Tibial artery (tissue), 4 donors: ENCODE measurements at regions not wholly inside any gene's neighbourhood (a gene's known extent, or its start where the extent isn't known, plus 50 kb on each side); places are given as distances from the start of the nearest gene placed in this dataset.
"Not testable (repeated sequence)": the region's sequence is repeated elsewhere in the genome, so short reads cannot be mapped to it uniquely, and the experiment has no call there.

Experiments
- DNase-seq, 2 donors: peaks; one replicate each; pipeline ENCODE4 v3.0.0-alpha.2; 2019
- H3K27ac ChIP-seq, 2 donors: fragments of 200-600 bp; sonication (generic) in 1 of 2; 1 replicate in 1 of 2; 2 replicates in 1 of 2; pipeline ENCODE4 v1.5.1; 2018 to 2019; ENCODE audit warnings: mild to moderate bottlenecking in 1 of 2
- H3K27me3 ChIP-seq, 2 donors: fragments of 200-600 bp; sonication (generic) in 1 of 2; one replicate each; pipeline versions ENCODE4 v1.5.1 to v1.6.0; 2016 to 2019
- H3K36me3 ChIP-seq, 3 donors: fragments of 200-600 bp; sonication (generic) in 2 of 3; one replicate each; pipeline ENCODE4 v1.5.1; 2016 to 2019; ENCODE audit warnings: mild to moderate bottlenecking in 2 of 3
- H3K4me1 ChIP-seq, 4 donors: fragments of 200-600 bp; sonication (generic) in 2 of 4; 1 replicate in 3 of 4; 2 replicates in 1 of 4; pipeline ENCODE4 v1.5.1; 2016 to 2019
- H3K4me3 ChIP-seq, 2 donors: fragments of 200-600 bp; sonication (generic) in 1 of 2; 1 replicate in 1 of 2; 2 replicates in 1 of 2; pipeline ENCODE4 v1.5.1; 2018 to 2019; ENCODE audit warnings: mild to moderate bottlenecking in 2 of 2
- H3K9me3 ChIP-seq, 3 donors: fragments of 200-600 bp; sonication (generic) in 1 of 3; one replicate each; pipeline ENCODE4 v1.5.1; 2016 to 2019
- intact Hi-C: fragments of 100-400 bp; cut with DNase I; formaldehyde crosslinking; loops from one replicate; pipeline ENCODE4 v1.15.0; 2023; ENCODE audit warnings: low total_unique reads
- TF ChIP-seq, protein P1 (sequence below), 2 experiments: fragments of 200-600 bp in 1 of 2; fragments of 450-650 bp in 1 of 2; IDR thresholded peaks; one replicate each; pipeline ENCODE4 v1.5.1; 2017 to 2019; ENCODE audit warnings: antibody characterized with exemption in 2 of 2, mild to moderate bottlenecking in 1 of 2, moderate library complexity in 1 of 2

DNA sequence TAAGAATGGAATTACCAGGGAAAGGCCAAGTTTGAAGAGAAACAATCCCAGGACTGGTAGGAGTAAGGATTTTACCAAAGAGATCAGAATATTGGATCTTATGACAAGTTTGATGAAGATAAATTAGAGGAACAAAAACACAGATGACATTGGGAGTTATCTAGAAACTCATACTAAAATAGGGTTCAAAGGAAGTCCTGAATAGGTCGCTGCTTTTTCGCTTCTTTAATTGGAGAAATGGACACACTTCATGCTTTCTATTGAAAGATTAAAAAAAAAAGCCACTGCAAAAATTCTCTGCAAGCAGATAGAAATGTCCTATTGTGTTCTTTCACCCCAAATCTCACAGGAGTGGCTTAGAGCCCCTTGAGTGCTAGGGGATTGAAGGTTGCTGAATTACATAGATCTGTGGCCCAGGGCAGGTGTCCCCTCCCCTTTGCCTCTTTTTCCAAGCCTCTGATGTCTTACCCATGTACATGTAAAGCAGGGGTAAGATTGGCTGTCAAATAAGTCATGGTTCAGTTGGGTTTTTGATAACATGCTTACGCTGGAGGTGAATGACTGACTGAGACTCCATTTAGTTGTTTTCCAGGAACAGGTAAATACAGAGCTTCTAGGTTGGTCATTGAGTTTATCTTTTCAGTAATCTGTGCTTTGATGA is 152.0 kb downstream of the OR13A1 start:
- Histone ChIP-seq H3K4me3 (no peak overlapping the region), H3K27me3 (no peaks in the 10 kb centered on the region), H3K9me3 (no peaks in the 10 kb centered on the region), H3K36me3 (no peaks in the 10 kb centered on the region), H3K4me1 (peaks cover 0 to 16% (median 0%) of the 10 kb centered on the region in 4 donors), H3K27ac (no peak overlapping the region)
- intact Hi-C loops: no loop called here
- DNase-seq: no peak
- TF ChIP-seq, protein P1, sequence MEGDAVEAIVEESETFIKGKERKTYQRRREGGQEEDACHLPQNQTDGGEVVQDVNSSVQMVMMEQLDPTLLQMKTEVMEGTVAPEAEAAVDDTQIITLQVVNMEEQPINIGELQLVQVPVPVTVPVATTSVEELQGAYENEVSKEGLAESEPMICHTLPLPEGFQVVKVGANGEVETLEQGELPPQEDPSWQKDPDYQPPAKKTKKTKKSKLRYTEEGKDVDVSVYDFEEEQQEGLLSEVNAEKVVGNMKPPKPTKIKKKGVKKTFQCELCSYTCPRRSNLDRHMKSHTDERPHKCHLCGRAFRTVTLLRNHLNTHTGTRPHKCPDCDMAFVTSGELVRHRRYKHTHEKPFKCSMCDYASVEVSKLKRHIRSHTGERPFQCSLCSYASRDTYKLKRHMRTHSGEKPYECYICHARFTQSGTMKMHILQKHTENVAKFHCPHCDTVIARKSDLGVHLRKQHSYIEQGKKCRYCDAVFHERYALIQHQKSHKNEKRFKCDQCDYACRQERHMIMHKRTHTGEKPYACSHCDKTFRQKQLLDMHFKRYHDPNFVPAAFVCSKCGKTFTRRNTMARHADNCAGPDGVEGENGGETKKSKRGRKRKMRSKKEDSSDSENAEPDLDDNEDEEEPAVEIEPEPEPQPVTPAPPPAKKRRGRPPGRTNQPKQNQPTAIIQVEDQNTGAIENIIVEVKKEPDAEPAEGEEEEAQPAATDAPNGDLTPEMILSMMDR (IDR thresholded peaks at IDR 0.05): no peak

DNA sequence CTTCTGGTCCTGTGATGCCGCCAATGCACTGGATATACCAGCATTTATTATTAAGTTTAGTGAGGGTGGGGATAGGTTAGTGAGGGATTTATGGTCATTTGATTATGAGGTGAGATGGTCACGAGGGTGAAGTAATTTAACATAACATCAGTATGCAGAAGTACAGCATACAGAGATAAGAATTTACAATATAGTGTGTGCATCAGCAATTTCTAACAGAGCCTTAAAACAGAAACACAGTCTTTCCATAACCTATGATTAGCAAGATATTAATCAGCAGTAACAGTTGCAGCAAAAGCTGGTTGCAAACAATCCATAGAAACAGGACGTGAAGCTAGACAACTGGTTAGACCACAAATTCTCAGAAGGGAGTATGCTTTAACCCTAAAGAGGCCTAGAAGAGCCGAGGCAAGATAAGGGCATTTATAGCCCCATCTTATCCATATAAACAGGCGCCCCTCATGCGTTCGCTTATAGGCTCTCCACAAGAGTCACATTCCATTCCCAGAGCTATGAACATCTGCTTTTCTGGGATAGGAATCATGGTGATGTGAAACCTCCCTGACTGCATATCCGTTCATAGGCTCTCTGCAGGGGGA is 139.8 kb downstream of the OR13A1 start:
- H3K4me1 ChIP-seq: peaks cover 0 to 17% (median 2%) of the 10 kb centered on the region in 4 donors
- H3K27me3 ChIP-seq, H3K9me3 ChIP-seq, H3K27ac ChIP-seq, H3K4me3 ChIP-seq, H3K36me3 ChIP-seq, DNase-seq, intact Hi-C loops: not testable (repeated sequence)

DNA sequence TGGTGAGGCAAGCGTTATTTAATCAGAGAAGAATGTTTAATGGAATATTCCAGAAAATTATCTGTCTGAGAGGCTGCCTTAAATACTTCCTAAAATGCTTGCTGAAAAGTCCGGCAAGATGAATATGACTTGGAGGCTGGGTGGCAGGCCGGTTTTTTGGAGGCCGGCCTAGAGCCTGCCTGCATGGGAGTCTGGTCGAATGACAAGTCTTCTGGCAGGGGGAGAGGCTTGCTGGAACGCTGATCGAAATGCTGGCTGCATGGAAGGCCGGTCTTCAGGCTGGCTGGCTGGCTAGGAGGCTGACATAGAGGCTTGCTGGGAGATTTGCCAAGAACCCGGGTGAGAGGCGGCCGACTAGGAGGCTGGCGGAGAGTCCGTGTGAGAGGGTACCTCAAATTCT is 135.7 kb downstream of the OR13A1 start:
- H3K27me3 ChIP-seq: no peaks in the 10 kb centered on the region
- intact Hi-C loops: no loop called here
- no peaks in the 10 kb centered on the region for H3K9me3 ChIP-seq
- H3K4me1 ChIP-seq: peaks cover 0 to 31% (median 6%) of the 10 kb centered on the region in 4 donors
- TF ChIP-seq, protein P1 (IDR thresholded peaks at IDR 0.05): no peak
- peak overlapping the region; percentile 15 to 34 for H3K27ac ChIP-seq
- H3K4me3 ChIP-seq: no peak overlapping the region
- DNase-seq: peak; percentile 32 to 67
- H3K36me3 ChIP-seq: no peaks in the 10 kb centered on the region

DNA sequence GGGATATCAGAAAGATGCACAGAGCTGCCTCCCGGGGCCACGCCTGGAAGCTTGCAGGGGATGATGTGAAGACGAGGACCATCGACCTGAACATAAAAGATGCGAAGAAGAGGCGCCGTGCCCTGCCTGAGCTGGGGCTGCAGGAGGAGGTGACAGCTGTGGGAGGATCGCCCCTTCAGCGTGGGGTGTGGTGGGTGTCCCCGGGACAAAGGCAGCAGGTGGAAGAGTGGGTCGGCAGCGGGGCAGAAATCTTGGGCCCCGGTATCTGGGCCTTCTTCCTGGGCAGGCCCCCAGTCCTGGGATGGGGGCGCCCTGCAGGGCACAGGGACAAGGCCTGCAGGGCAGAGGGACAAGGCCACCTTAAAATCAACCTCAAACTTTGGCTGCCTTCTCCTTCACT is 134.9 kb downstream of the OR13A1 start:
- Histone ChIP-seq H3K27ac (peak overlapping the region in 1 of 2 donors; percentile 34), H3K4me1 (peaks cover 0 to 31% (median 6%) of the 10 kb centered on the region in 4 donors), H3K9me3 (no peaks in the 10 kb centered on the region), H3K27me3 (no peaks in the 10 kb centered on the region), H3K4me3 (no peak overlapping the region), H3K36me3 (no peaks in the 10 kb centered on the region)
- intact Hi-C loops: no loop called here
- no peak for DNase-seq
- TF ChIP-seq, protein P1 (IDR thresholded peaks at IDR 0.05): no peak

DNA sequence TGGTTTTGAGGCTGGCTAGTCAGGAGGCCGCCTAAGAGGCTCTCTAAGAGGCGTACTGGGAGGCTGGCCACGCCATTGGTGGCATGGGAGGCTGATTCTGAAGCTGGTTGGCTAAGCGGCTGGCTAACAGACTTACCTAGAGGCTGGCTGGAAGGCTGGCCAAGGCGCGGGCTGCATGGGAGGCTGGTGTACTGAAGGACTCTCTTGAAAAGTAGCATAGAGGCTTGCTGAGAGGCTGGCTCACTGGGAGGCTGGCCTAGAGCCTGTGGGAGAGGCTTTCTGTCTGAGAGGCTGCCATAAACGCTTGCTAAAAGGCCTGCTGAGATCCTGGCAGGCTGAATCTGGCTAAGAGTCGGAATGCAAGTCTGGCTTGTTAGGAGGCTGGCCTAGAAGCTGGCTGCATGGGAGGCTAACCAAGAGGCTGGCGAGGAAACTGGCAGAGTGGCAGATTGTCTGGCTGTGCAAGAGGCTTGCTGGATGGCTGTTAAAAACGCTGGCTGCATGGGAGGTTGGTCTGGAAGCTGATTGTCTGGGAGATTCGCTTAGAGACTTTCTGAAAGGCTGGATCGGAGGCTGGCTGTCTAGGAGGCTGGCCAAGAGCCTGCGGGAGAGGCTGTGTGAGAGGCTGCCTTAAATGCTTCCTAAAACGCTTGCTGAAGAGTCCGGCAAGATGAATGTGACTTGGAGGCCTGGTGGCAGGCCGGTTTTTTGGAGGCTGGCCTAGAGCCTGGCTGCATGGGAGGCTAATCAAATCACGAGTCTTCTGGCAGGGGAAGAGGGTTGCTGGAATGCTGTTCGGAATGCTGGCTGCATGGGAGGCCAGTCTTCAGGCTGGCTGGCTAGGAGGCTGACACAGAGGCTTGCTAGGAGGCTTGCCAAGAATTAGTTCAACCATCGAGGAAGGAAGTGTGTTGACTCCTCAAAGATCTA is 134.2 kb downstream of the OR13A1 start:
- Histone ChIP-seq H3K9me3 (no peaks in the 10 kb centered on the region), H3K4me3 (no peak overlapping the region), H3K4me1 (peaks cover 0 to 31% (median 6%) of the 10 kb centered on the region in 4 donors), H3K36me3 (no peaks in the 10 kb centered on the region), H3K27ac (peak overlapping the region; percentile 25 to 34), H3K27me3 (no peaks in the 10 kb centered on the region)
- TF ChIP-seq, protein P1 (IDR thresholded peaks at IDR 0.05): no peak
- peak; percentile 49 to 83 for DNase-seq
- intact Hi-C loops: no loop called here
